GM06990 (cell line): ENCODE measurements at regions not wholly inside any gene's neighbourhood (a gene's known extent, or its start where the extent isn't known, plus 50 kb on each side); places are given as distances from the start of the nearest gene placed in this dataset.

Experiments
- DNase-seq: peaks from one replicate; pipeline ENCODE4 v3.0.0-alpha.2; 2011; ENCODE audit not compliant: insufficient read length; ENCODE audit errors: extremely low read depth
- H3K27me3 ChIP-seq: replicated peaks from 2 replicates; pipeline ENCODE4 v1.6.0; 2011; ENCODE audit warnings: low read length; ENCODE audit not compliant: control insufficient read depth, insufficient read depth
- H3K36me3 ChIP-seq: 2 replicates; pipeline ENCODE4 v1.5.1; 2011; ENCODE audit warnings: low read length; ENCODE audit not compliant: control insufficient read depth, insufficient read depth
- H3K4me3 ChIP-seq: replicated peaks from 2 replicates; pipeline ENCODE4 v1.5.1; 2011; ENCODE audit warnings: low read depth, mild to moderate bottlenecking, control low read depth, low read length
- TF ChIP-seq, protein P1 (sequence below): IDR thresholded peaks from 2 replicates; pipeline ENCODE4 v1.5.1; 2011; ENCODE audit warnings: low read length, control low read depth, mild to moderate bottlenecking, inconsistent platforms; ENCODE audit not compliant: insufficient read depth, poor library complexity, severe bottlenecking

DNA sequence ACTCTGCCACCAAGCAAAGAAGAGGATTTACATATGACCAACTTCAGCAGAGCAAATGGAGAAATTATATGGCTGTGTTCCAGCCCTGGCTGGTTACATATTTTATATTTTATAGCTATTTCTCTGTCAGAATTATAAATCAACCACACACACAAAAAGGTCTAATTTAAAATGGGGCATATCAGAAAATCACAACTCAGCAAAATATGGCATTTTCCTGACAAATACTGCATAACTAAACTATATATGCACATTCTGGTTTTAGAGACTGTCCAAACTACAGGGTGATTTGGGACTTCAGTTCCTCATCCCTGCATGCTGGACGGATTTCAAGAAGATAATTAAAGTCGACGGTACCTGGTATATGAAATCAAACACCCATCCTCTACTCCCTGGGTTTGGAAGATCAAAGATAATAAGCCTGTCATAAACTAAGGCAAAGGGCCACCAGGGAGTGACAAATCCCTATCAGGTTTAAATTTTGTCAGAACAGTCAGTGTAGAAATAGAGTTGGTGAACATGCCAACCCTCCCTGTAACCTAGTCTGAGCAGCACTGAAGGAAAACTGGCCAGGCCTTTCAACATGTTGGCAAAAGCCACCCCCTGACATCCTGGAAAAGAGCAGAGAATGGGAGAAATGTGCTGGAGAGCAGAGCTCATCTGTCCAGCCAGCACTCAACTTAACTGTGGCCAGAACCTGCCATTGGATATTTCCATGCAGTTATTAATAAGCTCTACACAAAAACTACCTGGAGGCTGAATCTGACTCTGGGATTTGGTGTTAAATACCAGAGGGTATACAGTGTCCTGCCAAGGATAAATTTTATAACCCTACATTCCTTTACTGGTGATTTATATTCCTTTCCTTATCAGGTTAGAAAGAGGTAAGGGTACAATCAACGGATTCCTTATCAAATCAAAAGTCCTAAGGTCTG lies 235.7 kb downstream of the ENC1 start:
- H3K4me3 ChIP-seq = no peak overlapping the region
- DNase-seq = no peak
- H3K36me3 ChIP-seq = no peaks in the 10 kb centered on the region
- TF ChIP-seq, protein P1, sequence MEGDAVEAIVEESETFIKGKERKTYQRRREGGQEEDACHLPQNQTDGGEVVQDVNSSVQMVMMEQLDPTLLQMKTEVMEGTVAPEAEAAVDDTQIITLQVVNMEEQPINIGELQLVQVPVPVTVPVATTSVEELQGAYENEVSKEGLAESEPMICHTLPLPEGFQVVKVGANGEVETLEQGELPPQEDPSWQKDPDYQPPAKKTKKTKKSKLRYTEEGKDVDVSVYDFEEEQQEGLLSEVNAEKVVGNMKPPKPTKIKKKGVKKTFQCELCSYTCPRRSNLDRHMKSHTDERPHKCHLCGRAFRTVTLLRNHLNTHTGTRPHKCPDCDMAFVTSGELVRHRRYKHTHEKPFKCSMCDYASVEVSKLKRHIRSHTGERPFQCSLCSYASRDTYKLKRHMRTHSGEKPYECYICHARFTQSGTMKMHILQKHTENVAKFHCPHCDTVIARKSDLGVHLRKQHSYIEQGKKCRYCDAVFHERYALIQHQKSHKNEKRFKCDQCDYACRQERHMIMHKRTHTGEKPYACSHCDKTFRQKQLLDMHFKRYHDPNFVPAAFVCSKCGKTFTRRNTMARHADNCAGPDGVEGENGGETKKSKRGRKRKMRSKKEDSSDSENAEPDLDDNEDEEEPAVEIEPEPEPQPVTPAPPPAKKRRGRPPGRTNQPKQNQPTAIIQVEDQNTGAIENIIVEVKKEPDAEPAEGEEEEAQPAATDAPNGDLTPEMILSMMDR = no peak
- H3K27me3 ChIP-seq = no peaks in the 10 kb centered on the region

DNA sequence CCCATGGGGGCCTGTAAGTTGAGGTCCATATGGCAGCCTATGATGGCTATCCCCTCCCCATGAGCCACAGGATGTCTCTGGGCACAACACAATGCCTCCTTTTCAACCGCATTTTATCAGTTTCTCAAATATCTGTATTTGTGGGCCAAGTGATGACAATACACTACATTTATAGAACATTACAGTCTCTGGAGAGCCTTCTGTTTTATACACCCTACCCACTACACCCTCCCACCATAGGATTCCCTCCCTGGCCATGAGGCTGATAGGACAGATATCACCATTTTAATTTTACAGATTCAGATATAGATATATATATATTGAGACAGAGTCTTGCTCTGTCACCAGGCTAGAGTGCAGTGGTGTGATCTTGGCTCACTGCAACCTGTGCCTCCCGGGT lies 236.8 kb downstream of the ENC1 start:
- Histone ChIP-seq H3K27me3 (no peaks in the 10 kb centered on the region), H3K4me3 (no peak overlapping the region), H3K36me3 (no peaks in the 10 kb centered on the region)
- TF ChIP-seq, protein P1 = no peak
- no peak for DNase-seq

DNA sequence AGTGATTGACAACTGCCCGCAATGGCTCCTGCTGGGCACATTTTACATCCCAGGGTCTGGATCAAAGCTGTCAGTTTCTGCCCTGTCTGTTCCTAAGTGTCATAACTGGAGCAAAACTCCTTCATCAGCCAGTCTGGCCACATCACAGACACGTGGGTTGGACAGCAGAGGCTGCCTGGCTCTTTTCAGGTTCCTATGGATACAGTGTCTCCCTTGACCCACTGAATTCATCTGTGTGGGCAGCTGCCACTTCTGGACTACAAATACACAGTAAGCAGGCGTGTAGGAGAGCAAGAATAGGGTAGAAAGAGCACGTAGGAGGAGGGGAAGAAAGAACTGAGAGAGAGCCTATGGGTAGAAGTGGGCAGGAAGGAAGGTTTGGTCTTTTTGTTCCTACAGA lies 238.0 kb downstream of the ENC1 start:
- no peak for DNase-seq
- no peaks in the 10 kb centered on the region for H3K36me3 ChIP-seq
- no peak overlapping the region for H3K4me3 ChIP-seq
- H3K27me3 ChIP-seq = no peaks in the 10 kb centered on the region
- TF ChIP-seq, protein P1 = no peak

DNA sequence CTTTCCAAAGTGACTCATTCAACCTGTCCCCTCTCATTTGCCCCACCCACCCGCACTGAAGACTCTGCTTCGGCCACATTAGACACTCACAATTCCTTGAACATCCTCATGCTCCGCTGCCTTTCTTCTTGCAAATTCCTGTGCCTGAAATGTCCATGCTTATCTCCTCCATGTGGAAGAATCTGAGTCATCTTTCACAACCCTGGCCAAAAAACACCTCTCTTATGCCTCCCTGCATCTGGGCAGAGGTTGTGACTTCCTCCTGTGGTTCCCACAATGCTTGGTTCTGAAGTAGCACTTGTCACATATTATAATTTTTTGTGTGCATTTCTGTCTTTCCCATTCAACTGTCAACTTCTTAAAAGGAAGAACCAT lies 238.6 kb downstream of the ENC1 start:
- H3K36me3 ChIP-seq = no peaks in the 10 kb centered on the region
- DNase-seq = no peak
- no peaks in the 10 kb centered on the region for H3K27me3 ChIP-seq
- TF ChIP-seq, protein P1 = no peak
- H3K4me3 ChIP-seq = no peak overlapping the region

DNA sequence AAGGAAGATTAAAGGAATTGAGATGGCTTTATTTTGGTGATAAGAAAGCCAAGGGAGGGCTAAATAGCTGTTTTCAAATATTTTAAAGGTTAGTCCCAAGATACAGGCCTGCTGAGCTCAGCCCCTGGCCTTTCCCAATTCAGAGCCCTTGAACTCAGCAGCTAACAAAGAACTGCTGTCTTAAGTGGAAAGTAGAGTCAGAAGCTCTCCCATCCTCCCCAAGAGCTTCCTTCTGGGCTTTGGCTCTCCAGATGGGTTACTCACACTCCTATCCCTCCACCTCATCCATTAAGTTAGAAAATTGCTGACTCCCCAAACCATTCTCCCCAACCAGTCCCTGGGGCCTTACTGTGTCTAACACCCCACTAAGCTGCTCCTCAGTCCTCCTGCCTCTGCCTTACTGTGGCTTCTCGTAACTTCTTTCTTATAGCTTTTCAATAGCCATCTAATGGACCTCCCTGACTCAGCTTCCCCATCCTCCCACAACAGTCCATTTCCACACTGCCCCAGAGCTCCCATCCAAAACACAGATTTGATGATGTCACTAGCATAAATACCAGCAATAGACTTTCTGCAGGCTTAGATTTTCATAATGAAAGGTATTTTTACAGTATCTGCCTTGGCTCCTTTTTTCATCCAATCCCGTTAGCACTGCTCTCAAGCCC lies 239.1 kb downstream of the ENC1 start:
- no peak for DNase-seq
- TF ChIP-seq, protein P1 = no peak
- no peaks in the 10 kb centered on the region for H3K36me3 ChIP-seq
- H3K27me3 ChIP-seq = no peaks in the 10 kb centered on the region
- H3K4me3 ChIP-seq = no peak overlapping the region
